ENCODE measurements at regions not wholly inside any gene's neighbourhood (a gene's known extent, or its start where the extent isn't known, plus 50 kb on each side); places are given as distances from the start of the nearest gene placed in this dataset.

DNA sequence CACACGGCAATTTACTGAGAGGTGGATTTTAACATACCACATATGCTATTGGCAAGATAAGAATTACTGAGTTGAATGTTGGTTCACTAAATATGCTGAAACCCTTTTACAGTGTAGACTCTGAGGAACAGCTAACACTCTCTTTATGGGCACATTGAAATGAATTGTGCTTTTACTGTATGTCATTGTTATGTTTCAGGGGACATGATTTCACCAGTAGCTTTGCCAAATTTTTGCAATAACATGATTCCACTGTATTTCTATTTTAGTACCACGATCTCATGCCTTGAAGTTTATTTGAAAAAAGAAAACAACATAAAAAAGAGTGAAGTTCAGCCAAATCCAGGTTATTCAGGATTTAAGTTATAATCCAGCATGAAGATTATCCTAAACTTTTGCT lies 188.5 kb downstream of the HLX start:
- TF ChIP-seq, protein P1, sequence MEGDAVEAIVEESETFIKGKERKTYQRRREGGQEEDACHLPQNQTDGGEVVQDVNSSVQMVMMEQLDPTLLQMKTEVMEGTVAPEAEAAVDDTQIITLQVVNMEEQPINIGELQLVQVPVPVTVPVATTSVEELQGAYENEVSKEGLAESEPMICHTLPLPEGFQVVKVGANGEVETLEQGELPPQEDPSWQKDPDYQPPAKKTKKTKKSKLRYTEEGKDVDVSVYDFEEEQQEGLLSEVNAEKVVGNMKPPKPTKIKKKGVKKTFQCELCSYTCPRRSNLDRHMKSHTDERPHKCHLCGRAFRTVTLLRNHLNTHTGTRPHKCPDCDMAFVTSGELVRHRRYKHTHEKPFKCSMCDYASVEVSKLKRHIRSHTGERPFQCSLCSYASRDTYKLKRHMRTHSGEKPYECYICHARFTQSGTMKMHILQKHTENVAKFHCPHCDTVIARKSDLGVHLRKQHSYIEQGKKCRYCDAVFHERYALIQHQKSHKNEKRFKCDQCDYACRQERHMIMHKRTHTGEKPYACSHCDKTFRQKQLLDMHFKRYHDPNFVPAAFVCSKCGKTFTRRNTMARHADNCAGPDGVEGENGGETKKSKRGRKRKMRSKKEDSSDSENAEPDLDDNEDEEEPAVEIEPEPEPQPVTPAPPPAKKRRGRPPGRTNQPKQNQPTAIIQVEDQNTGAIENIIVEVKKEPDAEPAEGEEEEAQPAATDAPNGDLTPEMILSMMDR (IDR thresholded peaks at IDR 0.05; ENCODE audit: low read length, missing control alignments) = no peak
- no peak overlapping the region for H3K4me3 ChIP-seq (replicated peaks; ENCODE audit: low read depth, low read length)
- DNase-seq (ENCODE audit: low read depth) = no peak

DNA sequence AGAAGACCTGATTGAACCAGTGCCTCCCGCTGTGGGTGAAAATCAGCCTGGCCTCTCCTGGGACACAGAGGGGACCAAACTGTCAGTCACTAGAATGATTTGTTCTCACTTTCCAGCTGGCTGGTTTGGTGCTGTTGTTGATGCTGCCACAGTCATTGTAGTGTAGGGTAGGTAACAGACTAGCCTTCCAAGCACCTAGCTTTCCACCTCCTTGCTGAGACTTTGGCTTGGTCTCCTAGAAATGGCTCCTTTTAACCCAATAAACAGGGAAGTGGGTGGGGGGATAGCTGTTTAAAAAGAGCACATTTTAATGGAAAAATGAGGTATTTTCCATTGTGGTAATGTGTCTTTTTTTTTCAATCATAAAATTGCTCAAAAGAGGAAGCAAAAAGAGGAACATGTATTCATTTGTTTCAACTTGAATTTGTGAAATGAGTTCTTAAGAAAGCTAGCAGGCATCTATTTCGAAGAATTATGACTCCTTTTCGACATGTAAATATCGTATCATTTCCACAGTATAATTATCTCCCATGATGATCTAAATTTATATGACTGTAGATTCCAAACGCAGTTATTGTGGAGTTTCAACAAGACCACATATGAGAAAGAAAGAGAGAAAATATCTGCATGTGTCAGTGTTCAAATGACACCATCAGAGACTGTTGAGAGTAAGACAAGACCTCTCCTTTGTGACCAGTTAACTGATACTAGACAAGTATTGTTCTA lies 190.1 kb downstream of the HLX start:
- TF ChIP-seq, protein P1 (IDR thresholded peaks at IDR 0.05; ENCODE audit: low read length, missing control alignments) = no peak
- H3K4me3 ChIP-seq (replicated peaks; ENCODE audit: low read depth, low read length) = no peak overlapping the region
- no peak for DNase-seq (ENCODE audit: low read depth)

DNA sequence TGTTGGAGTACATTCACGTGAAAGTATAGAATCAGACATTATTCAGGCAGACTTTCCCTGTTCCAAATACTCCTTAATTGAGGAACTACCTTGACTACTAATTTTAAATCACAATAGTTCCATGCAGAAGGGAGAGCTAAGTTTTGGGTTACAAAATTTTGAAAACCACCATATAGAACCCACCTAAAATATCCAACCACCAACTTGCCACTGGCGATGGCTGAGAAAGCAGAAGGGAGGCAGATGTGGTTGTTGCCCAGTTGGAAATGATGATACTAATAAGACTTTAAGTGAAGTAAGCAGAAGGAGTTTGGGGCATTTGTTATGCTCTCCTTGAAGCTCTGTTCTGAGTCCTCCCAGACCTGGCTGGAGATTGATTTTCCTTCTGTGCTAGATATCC lies 190.7 kb downstream of the HLX start:
- no peak overlapping the region for H3K4me3 ChIP-seq (replicated peaks; ENCODE audit: low read depth, low read length)
- DNase-seq (ENCODE audit: low read depth) = no peak
- TF ChIP-seq, protein P1 (IDR thresholded peaks at IDR 0.05; ENCODE audit: low read length, missing control alignments) = no peak

DNA sequence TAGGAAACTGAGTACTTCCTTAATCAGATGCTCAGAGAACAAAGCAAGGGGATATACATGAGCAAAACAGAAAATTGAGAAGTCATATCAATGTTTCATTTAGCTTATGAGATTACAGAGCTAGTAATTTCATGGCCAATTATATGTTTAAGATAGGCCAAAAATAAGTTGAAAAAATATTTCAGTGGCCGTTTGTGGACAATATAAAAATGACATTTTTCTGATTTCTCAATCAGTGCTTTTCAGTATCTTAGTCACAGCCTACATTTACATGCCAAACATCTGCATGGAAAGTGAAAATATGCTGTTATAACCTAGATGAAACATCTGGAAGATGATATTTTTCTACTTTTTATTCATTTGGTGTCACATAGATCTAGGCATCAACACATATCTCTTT lies 192.5 kb downstream of the HLX start:
- no peak for DNase-seq (ENCODE audit: low read depth)
- H3K4me3 ChIP-seq (replicated peaks; ENCODE audit: low read depth, low read length) = no peak overlapping the region

DNA sequence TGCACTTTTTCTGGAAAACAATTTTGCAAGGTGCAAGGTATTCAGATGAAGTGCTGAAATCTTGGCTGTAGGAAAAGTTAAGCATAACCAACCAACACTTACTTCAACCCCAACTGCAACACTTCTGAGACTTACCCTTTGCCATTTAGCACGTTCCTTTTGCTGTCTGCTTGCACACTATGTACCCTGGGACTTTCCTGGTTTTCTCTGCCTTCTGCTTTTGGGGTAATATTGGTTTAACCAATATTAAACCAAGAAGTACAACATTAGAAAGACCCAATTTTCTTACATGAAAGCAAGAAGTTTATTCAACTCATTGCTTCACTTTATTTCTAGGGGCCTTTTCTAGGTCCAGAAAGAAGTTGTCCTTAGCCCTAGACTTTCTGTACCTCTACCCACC lies 193.0 kb downstream of the HLX start:
- no peak overlapping the region for H3K4me3 ChIP-seq (replicated peaks; ENCODE audit: low read depth, low read length)
- TF ChIP-seq, protein P1 (IDR thresholded peaks at IDR 0.05; ENCODE audit: low read length, missing control alignments) = no peak
- DNase-seq (ENCODE audit: low read depth) = no peak

More for the DNA sequence above, 192.5 kb downstream of the HLX start:
- TF ChIP-seq, protein P1 (IDR thresholded peaks at IDR 0.05; ENCODE audit: low read length, missing control alignments) = no peak

DNA sequence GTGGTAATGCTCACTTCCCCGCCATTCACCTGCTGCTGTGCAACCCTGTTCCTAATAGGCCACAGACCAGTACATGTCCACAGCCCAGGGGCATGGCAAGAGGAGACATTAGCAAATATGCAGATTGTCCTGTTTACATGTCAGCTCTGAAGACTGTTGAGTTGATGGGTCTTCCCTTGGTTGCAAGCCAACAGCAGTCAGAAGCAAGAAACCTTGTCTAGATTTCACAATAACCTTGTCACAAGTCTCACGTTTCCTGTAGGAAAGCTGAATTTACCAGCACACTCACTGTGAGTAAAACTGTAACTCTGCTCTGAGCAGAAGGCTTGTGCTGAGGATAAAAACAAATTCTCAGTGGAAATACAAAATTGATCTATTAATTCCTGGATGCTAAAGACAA lies 195.1 kb downstream of the HLX start:
- H3K4me3 ChIP-seq (replicated peaks; ENCODE audit: low read depth, low read length) = no peak overlapping the region
- TF ChIP-seq, protein P1 (IDR thresholded peaks at IDR 0.05; ENCODE audit: low read length, missing control alignments) = no peak
- peak; percentile 48 for DNase-seq (ENCODE audit: low read depth)

DNA sequence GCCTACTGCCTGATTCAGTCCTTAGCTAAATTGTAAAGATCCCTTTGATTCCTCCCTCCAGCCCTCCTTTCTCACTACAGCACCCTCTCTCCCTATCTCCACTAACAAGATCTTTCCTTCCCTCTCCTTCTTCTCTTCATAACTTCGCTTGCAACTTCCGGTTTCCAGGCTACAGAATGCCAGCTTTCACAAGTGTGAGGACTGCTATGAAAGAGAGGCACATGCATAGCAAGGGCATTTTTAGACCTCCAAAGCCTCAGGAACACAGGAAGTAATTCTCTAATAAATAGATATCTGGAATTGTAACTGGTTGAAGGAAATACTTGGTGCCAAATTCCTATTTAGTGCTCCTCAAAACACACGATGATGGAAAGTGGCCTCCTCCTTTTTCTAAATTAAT lies 196.7 kb downstream of the HLX start:
- no peak for DNase-seq (ENCODE audit: low read depth)
- TF ChIP-seq, protein P1 (IDR thresholded peaks at IDR 0.05; ENCODE audit: low read length, missing control alignments) = no peak
- no peak overlapping the region for H3K4me3 ChIP-seq (replicated peaks; ENCODE audit: low read depth, low read length)

All from fibroblast of pulmonary artery (primary cell).